Dermis microvascular lymphatic vessel endothelial cell (primary cell): ENCODE measurements at regions not wholly inside any gene's neighbourhood (a gene's known extent, or its start where the extent isn't known, plus 50 kb on each side); places are given as distances from the start of the nearest gene placed in this dataset.

Experiments
- DNase-seq, 2 donors: peaks; one replicate each; pipeline versions ENCODE4 v3.0.0 to v3.0.0-alpha.2; 2010; ENCODE audit warnings: low read depth in 2 of 2

DNA sequence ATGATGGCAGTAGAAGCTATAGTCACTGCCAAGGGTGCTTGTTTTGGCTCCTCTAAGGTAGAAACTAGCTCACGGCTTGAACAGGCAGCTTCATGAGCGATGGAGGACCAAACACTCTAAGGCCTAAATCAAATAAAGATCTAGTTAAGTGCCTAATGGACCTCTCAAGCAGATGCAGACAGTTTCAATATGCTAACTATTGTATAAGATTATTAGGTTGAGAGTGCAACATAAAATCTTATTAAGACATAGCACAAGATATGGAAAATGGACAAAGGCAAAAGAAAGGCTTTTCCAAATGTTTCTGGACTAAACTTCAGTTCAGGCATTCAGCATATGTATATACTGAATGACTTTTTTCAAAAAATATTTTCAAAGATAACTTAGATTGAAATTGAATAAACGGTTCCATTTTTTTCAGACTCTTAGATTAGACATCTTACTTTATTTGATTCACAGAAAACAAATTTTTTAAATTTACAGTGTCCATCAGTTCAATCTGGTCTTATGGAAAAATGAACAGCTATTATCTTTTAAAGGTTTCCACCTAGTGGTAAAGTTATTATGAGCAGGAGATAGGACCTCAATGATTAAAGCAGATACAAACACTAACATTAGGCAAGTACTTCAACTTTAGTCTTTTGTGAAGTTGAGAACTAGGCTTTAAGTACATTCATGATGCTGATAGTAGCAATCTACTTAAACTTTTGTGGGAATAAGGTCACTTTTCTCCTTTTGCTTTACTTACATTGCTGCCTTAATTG lies 1167.7 kb downstream of the MAT2B start:
- no peak for DNase-seq

DNA sequence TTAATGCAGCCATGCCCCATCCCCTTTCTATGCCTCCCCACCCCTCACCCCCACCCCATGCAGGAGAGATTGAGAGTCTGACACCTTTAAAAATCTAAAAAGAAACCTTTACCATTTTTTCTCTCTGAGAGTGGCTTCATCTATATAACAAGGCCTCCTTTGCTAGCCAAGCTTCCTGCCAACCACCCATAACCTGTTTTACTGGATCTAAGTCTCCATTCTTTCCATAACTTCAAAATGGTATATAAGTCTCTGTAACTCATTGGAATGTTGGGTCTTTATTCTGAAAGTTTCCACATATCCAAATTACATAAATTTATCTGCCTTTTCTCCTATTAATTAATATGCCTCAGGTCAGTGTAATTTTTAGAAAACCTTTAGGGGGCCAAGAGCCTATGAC lies 1174.0 kb downstream of the MAT2B start:
- no peak for DNase-seq

DNA sequence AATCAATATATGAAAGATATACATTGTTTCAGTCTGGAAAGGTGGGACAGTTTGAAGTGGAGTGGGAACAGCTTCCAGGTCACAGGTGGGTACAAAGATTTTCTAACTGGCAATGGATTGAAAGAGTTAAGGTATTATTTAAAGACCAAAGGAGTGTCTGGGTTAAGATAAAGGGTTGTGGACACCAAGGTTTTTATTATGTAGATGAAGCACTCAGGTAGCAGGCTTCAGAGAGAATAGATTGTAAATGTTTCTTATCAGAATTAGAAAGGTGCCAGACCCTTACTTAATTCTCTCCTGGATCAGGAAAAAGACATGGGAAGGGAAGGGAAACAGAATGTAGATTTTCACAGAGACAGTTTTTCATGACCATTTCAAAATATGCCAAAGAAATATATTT lies 1174.8 kb downstream of the MAT2B start:
- no peak for DNase-seq

DNA sequence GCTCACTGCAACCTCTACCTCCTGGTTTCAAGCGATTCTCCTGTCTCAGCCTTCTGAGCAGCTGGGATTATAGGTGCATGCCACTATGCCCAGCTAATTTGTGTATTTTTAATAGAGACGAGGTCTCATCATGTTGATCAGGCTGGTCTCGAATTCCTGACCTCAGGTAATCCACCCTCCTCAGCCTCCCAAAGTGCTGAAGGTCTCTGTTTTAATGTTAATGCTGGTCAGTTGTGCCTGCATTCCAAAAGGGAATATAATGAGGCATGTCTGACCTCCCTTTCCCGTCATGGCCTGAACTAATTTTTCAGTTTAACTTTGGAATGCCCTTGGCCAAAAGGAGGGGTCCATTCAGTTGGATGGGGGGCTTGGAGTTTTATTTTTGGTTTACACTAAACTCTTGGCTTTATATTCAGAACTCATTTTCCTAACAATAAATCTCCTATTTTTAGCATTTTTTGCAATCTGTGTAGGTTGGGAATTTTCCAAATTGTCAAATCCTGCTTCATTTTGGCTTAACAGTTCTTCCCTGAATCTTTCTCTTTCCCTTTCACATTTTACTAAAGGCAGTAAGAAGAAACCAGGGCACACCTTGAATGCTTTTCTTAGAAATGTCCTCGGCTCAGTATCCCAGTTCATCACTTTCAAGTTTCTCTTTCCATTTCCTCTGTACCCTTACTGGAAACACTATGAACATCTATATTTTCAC lies 1175.5 kb downstream of the MAT2B start:
- no peak for DNase-seq

DNA sequence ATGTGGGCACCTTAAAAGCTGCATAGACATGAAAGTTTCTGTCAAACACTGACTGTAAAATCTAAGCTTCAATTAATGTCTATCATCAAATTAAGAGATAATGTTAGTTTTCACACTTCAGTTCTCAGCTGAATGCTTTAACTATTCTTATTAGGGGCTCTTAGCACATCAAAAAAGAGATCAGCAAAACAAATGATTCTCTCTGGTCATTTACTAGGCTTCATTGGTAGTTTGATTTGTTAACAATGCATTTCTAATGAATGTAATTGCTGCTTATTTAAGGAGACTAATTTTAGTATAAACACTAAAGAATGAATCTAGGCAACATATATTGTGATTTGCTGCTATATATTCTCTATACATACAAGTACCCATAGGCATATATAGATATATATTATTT lies 1182.0 kb downstream of the MAT2B start:
- DNase-seq, result no peak

DNA sequence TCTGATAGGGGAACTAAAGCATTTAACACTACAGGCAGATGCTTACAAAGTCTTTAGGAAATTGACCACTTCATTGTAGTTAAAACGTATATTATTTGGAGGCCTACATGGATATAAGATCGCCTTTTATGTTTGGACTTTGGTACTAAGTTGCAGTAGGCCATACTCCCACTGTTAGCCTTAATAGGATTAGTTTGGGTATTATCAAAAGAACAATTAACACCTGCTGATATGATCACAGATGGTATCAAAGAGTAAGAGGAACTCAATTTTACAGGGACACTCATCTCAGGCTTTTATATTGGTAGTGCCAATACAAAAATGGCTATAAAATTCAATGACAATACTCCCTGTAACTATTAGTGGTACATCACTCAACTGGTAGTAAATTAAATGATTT lies 1183.0 kb downstream of the MAT2B start:
- no peak for DNase-seq

DNA sequence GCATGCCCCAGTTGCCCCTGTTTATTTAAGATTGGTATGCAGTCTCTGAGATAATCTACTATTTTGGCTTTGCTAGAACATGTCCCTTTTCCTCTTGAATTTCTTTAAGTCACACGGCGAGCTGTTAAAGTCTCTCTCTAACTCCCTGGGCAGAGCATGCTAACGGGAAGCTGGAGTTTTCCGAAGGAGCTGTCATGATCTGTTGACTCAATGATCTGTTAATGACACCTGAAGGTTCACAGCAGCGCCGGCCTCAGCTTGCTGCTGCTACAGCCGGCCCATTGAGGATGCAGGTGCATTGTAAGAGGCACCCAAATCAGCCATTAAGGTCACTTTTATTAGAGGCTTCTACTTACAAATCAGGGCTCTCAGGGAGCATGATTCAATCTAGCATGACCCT lies 1203.4 kb downstream of the MAT2B start:
- DNase-seq, result no peak

DNA sequence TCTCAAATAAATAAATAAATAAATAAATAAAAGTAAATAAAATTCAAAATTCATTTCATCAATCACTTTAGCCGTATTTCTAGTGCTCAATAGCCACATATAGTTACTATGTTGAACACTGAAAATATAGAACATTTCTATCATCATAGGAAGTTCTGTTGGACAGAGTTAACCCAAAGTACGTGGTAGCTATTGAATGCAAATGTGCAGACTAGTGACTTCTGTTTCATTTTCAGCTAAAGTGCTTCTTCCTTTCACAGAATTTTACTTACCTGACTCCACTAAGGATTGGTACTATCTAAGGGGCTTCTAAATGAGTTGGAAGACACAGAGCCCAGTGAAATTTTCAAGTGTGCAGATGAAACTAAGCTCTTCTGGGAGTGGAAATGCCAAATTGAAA lies 1208.3 kb downstream of the MAT2B start:
- no peak for DNase-seq

DNA sequence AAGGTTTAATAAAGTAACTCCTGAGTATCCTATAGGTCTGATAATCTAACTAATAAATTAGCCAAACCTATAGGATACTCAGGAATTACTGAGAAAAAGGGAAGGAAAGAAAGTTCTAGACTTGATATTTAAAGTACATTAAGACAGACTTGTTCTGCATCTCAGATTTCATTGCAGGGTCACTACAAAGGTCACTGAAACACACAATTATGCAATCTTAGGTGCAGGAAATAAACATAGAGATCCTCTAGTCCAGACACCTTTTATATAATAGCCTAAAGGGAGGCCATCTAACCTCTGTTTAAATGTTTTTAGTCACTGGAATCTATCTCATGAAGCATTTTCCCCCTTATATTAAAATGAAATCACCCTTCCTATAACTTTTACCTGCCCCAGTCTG lies 1215.7 kb downstream of the MAT2B start:
- no peak for DNase-seq

DNA sequence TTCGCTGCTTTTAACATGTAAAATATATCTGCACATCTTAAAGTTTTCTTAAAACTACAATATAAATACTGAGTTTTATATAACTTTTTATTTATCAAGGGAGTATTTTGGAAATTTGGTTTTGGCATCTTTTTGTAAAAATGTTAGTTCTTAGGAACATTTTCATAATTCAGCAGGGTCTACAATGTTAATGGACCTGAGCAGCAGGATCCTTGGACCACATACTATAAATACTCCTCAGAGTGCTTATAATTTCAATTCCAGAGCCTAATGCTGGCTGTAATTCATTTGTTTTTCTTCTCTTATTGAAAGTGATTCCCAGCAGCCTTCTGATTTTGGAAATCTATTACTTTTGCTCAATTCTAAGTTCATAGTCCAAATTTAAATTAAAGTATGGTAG lies 1216.2 kb downstream of the MAT2B start:
- DNase-seq, result no peak

DNA sequence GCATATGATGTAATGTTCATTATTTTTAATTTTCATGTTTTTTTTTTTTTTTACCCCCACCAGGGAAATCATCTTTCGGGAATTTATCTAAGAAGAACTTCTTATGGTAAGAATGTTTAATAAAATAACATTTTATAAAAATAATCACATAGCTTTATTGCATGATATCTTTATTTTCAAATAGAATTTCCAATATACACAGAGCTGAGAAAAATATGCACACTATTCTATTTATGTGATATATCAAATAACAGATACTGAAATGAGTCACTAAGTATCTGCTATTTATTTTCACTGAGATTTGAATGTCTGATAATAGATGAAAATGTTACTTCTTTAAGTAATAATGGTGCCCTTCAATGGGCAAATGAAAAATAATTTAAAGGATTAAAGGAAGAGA lies 1217.3 kb downstream of the MAT2B start:
- DNase-seq, result no peak

DNA sequence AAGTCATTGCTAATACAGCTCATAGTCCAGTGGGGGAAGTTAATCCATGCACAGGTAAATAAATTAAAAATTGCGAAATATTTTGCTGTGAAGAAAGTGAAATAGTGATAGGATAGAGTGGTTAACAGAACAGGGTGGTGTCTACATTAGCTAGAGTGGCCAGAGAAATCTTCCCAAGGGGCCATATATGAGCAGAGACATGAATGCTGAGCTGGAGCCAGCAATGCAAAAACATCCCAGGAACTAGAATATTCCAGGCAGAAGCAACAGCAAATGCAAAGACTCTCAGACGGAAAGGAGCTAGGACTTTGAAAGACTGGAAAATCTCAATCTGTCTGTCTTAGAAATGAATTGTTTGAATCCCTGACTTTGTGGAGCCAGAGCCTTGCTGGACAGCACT lies 1221.6 kb downstream of the MAT2B start:
- no peak for DNase-seq

DNA sequence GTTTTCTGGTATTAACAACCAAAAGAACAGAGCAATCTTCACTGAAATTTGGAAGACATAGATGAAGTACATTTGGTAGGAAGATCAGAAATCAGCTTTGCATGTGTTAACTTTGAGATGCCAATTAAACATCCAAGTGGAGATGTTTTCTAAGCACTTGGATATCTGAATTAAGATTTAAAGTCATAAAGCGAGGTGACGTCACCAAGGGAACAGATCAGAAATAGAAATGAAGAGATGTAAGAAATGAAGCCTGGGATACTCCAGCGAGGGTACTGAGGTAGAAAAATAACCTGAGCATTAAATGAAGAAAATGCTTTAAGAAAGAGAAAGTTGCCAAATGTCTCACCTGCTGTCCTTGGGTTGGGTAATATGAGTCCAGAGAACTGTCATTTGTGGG lies 1223.3 kb downstream of the MAT2B start:
- no peak for DNase-seq

DNA sequence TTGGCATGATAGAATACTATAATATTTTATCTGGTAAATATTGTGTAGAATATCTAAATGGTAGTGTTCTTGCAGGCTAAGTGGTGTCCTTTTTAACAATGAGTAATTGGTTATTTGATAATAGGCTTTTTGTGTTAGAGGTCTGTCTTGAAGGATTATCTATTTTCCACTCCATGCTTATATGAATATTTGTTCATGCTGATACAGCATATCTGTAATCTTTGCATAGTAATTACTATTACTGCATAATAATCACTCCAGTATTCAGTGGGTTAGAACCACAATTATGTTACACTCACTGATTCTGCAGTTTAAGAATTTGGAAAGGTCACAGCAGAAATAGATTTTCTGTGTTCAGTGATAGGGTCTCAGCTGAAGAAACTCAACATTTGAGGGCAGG lies 1229.9 kb downstream of the MAT2B start:
- no peak for DNase-seq

DNA sequence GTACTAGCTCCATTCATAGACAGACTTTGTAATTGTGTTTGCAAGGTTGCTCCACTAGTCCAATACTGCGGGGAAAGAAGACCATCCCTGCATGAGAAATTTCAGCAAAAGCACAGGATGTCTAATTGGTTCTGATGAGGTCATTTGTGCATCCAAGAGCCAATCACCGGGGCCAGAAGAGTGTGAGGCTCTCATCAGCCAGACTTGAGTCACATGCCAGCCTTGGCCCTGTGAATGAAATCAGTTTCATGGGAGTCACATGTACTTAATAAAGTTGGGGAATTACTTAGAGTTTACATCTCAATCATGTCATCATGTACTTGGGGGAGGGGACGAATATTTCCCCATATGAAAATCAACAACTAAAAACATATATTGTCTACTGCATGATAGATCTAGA lies 1236.0 kb downstream of the MAT2B start:
- DNase-seq, result no peak

DNA sequence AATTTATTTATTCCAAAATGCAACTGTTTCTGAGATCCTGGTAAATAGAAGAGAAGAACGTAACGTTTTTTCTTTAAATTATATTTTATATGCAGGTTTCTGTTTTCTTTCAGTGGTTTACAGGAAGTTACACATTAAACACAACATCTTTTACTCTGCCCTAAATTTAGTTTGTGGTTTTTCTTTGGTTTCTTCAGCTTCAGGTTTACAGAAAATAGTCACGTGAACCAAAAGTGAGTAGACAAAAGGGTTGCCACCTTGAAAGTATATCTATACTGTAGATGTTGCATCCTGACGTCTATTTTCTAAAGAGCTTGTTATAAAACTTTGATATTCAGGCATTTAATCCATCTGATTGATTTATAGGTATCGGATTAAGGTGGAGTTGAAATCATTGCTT lies 1236.6 kb downstream of the MAT2B start:
- DNase-seq, result no peak

DNA sequence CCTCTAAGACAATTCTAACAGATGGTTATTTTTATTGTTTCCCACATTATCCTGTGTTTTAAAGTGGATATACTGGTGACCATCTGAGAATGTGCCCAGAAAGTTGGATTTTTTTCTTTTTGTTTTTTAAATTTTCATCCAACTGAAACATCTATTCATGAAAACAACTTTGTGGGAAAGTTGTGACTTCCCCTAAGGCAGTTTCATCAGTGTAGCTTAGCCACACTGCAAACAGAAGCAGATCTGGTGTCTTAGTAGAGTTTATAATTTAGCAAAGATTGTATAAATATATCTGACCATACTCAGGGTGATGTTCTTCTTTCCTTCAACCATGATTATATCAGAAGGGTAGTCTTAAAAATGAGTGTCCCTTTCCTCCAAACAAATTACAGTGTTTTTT lies 1241.3 kb downstream of the MAT2B start:
- DNase-seq, result no peak

DNA sequence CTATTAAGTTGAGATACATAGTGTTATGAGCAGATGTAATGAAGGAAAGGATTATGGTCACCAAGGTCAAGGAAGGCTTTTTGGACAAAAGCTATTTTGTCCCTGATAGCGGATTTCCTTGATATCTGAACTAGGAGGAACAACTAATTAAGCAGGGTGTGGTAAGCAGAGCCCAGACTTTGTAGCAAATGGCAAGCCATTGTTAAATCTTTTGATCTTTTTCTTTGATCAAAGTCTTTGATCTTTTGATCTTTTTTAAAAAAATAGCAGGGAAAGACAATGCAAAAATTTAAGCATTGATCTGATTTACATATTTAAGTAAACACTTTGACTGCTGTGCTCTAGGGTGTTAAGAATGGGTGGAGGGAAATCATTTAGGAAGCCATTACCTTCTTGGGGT lies 1242.0 kb downstream of the MAT2B start:
- DNase-seq, result no peak

DNA sequence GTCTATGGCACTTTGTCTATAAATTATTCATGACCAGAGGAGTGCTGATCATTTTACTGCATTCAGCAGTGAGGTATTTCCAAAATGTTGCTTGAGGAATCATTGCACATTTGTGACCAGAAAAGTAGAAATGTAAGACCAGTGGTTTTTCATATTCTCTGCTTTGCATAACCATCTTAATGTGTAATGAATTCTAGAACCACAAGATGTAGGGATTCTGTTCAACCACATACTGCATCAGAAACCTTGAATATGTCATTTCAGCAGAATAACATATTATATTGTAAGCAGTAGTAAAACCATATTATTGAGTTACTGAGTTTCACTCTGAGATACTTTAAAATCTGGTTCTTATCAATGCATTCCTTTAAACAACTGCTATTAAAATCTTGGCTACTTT lies 1243.4 kb downstream of the MAT2B start:
- DNase-seq, result no peak

DNA sequence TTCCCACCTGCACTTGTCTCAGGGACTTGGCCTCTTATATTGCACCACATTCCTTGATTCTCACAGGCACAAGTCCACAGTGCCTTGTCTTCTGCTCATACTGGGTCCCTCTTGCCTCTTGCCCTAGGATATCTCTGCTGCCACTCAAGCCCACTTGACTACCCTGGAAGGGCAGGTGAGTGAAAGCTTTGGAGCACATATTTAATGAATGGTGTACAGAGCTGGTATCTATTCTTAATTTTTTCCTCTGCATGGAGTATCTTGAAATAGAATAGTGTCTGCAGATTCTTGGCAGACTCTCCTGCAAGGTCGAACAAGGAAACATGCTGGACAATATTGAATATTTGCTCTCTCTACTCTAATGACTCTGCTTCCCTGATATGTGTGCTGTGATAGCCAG lies 1248.0 kb downstream of the MAT2B start:
- DNase-seq, result no peak

DNA sequence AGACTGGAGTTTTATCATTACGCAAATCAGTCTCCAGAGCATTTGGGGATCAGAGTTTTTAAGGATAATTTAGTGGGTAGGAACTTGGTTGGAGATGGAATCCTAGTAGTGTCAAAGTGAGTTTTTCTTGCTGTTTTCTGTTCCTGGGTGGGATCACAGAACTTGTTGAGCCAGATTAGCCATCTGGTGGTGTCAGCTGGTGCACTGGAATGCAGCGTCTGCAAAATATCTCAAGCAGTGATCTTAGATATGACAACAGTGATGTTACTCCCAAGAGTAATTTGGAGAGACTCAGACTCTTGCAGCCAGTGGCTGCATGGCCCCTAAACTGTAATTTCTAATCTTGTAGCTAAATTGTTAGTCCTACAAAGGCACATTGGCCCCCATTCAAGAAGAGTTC lies 1257.8 kb downstream of the MAT2B start:
- DNase-seq, result no peak

DNA sequence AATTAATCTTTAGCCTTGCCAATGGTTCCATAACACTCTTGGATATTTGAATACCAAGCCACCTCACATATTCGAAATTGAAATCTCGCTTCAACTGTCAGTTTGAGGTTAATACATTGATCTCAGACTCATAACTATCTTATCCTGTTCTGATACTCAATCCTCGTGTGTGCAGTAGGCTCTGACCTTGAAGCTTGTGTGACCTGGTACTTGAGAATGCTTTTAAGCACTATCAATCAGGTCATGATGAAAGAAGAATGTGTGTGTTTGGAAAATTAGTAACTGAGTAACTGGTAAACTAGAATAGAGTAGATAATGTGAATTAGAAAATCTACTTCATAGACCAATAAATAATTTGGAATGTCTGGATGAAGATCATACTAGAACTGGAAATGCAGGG lies 1266.7 kb downstream of the MAT2B start:
- no peak for DNase-seq

DNA sequence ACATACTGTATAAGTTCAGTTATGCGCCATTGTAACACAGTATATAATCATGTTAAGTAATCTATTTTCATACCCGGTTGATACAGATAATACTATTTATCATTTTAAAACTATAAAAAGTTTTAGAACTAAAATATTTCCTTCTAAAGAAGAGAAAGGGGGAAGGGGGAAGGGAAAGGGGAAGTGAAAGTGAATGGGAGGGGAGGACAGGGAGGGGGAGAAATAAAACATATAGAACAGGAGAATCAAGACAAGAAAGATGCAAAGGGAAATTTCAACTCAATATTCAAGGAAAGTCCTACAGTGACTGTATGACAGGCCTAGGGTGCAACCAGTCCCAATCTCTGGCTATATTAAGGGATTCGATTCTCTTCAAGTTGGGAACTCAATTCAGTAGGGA lies 1278.8 kb downstream of the MAT2B start:
- DNase-seq, result no peak

DNA sequence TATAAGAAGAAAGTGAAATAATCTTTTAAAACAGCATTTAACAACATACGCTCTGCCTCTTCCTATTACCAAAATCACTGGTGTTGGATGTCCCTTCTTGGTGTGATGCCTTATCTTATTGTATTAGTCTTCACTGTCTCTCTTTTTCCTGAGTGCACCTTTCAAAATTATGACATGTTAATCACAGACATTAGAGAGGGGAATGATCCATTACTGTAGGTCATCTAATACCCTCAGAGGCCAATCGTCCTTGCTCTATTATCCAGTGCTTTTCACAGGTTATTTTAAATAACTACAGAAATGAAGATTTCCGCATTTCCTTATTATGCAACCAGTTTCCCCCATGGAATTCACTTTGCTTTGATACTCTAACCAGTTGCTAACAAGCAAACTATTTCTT lies 1292.7 kb downstream of the MAT2B start:
- DNase-seq, result no peak
